ENCODE measurements at regions not wholly inside any gene's neighbourhood (a gene's known extent, or its start where the extent isn't known, plus 50 kb on each side); places are given as distances from the start of the nearest gene placed in this dataset.

DNA sequence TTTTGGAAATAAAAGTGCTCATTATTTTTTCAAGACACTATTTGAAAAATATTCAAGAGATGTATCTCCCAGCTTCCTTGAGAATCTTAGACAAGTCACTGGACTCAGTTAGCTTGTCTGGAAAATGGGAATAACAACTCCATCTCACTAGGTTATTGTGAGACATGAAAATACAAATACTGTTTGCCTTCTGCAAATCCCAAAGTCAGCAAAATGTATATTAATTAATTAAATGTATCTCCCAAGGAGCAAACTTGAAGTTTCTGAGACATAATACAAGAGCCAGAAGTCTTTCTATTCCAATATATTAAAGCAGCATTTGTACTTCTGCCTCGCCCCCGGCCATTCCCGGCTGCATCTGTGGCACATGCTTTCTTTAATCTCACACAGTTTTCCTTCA is 54.6 kb upstream of the ID4 start:
- TF ChIP-seq POLR2A (IDR thresholded peaks at IDR 0.05; ENCODE audit: low read length), result no peak
- no peak for TF ChIP-seq GATA1 (IDR thresholded peaks at IDR 0.05; ENCODE audit: low read depth, low read length)
